ENCODE measurements at regions not wholly inside any gene's neighbourhood (a gene's known extent, or its start where the extent isn't known, plus 50 kb on each side); places are given as distances from the start of the nearest gene placed in this dataset.

DNA sequence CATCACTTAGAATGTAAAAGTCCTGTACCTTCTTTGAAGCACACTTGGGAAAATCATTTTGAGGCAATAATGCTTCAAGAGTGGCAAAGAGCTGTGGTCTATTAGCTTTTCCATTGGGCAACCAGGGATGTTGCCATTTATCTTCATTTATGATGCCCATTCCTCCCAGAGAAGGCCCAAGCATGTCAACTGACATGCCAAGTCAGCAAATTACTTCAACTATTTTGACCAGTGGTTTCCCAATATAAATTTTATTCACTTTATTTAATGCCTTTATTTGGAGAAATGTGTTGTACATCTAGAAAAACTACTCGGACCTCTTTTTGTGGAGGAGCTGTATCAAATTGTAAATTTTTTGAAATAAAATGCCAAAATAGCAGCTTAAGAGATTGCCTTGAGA, 164.1 kb upstream of the PCSK2 start:
- no peak overlapping the region for H3K27ac ChIP-seq (ENCODE audit: low read length)
- ATAC-seq (ENCODE audit: insufficient read depth, low read depth) (no peak), DNase-seq (no peak)
- H3K36me3 ChIP-seq (ENCODE audit: insufficient read depth, low read length), result no peaks in the 10 kb centered on the region
- no peaks in the 10 kb centered on the region for H3K9me3 ChIP-seq (ENCODE audit: insufficient read depth, low read length, severe bottlenecking)
- no peaks in the 10 kb centered on the region for H3K27me3 ChIP-seq (ENCODE audit: insufficient read depth, low read length, poor library complexity)
- H3K4me1 ChIP-seq (ENCODE audit: insufficient read depth, low read length), result no peaks in the 10 kb centered on the region
- no peaks in the 10 kb centered on the region for H3K79me2 ChIP-seq (ENCODE audit: insufficient read depth, low read length)
- H2AFZ ChIP-seq (ENCODE audit: low read depth, low read length), result no peak overlapping the region
- no peak overlapping the region for H3K4me3 ChIP-seq (ENCODE audit: low read depth in 1 of 2, low read length in 2 of 2)
- H3K9ac ChIP-seq (ENCODE audit: low read depth, low read length), result no peak overlapping the region
- TF ChIP-seq, protein P1, sequence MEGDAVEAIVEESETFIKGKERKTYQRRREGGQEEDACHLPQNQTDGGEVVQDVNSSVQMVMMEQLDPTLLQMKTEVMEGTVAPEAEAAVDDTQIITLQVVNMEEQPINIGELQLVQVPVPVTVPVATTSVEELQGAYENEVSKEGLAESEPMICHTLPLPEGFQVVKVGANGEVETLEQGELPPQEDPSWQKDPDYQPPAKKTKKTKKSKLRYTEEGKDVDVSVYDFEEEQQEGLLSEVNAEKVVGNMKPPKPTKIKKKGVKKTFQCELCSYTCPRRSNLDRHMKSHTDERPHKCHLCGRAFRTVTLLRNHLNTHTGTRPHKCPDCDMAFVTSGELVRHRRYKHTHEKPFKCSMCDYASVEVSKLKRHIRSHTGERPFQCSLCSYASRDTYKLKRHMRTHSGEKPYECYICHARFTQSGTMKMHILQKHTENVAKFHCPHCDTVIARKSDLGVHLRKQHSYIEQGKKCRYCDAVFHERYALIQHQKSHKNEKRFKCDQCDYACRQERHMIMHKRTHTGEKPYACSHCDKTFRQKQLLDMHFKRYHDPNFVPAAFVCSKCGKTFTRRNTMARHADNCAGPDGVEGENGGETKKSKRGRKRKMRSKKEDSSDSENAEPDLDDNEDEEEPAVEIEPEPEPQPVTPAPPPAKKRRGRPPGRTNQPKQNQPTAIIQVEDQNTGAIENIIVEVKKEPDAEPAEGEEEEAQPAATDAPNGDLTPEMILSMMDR (IDR thresholded peaks at IDR 0.05; ENCODE audit: borderline replicate concordance, extremely low read depth, low read length, poor library complexity, severe bottlenecking), result no peak
- no peak for TF ChIP-seq EZH2 (IDR thresholded peaks at IDR 0.05; ENCODE audit: borderline replicate concordance, low read depth, low read length, severe bottlenecking)
- no peaks in the 10 kb centered on the region for H4K20me1 ChIP-seq (ENCODE audit: insufficient read depth, low read length)
- H3K4me2 ChIP-seq (ENCODE audit: insufficient read depth, low read length), result no peak overlapping the region

DNA sequence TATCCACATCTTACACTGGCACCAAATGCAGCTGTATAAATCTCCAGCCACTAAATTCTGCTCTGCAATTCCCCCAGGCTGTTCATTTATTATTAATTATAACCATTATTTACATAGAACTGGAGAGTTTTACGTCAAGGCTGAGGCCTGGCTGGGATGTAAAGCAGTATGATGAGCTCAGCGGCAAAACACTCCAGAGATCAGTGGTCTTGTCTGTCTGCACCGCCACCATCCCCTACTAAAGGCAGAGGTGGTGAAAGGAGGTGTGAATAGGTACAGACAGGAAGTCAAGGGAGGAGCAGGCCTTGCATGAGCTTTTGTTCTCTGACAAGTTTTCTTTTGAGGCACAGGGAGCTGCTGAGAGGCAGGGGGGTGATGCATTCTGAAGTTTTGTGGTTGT, 159.9 kb upstream of the PCSK2 start:
- H3K27ac ChIP-seq (ENCODE audit: low read length), result no peak overlapping the region
- no peak for TF ChIP-seq EZH2 (IDR thresholded peaks at IDR 0.05; ENCODE audit: borderline replicate concordance, low read depth, low read length, severe bottlenecking)
- TF ChIP-seq, protein P1 (IDR thresholded peaks at IDR 0.05; ENCODE audit: borderline replicate concordance, extremely low read depth, low read length, poor library complexity, severe bottlenecking), result no peak
- no peak for ATAC-seq (ENCODE audit: insufficient read depth, low read depth)

DNA sequence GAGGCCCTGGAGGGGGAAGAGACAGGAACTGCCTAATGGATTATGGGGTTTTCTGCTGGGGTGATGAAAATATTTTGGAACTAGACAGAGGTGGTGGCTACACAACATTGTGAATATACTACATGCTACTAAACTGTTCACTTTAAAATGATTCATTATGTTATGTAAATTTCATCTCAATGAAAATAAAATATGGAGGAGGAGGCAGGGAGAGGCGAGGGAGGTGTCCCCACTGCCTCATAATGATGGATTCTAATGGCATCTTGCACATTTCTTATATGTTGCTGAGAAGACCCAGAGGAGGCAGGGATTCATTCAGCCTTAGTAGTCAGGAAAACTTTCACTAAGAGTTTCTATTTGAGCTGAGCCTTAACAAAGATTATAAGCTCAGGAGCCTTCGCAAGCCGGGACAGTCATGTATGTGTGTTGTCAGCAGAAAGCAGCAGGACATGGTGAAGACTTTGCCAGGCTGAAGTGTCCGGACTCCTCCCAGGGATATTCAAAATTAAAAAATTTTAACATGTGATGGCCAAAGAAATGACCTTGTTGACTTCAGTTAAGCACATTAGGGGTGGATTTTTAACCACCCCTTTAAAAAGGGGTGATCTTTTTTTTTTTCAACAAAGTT, 158.6 kb upstream of the PCSK2 start:
- H3K27ac ChIP-seq (ENCODE audit: low read length), result no peak overlapping the region
- H3K9me3 ChIP-seq (ENCODE audit: insufficient read depth, low read length, severe bottlenecking), result no peaks in the 10 kb centered on the region
- DNase-seq (no peak), ATAC-seq (ENCODE audit: insufficient read depth, low read depth) (no peak)
- no peaks in the 10 kb centered on the region for H3K79me2 ChIP-seq (ENCODE audit: insufficient read depth, low read length)
- H3K4me1 ChIP-seq (ENCODE audit: insufficient read depth, low read length), result no peaks in the 10 kb centered on the region
- no peak overlapping the region for H3K9ac ChIP-seq (ENCODE audit: low read depth, low read length)
- TF ChIP-seq, protein P1 (IDR thresholded peaks at IDR 0.05; ENCODE audit: borderline replicate concordance, extremely low read depth, low read length, poor library complexity, severe bottlenecking), result no peak
- TF ChIP-seq EZH2 (IDR thresholded peaks at IDR 0.05; ENCODE audit: borderline replicate concordance, low read depth, low read length, severe bottlenecking), result no peak
- H3K27me3 ChIP-seq (ENCODE audit: insufficient read depth, low read length, poor library complexity), result no peaks in the 10 kb centered on the region
- no peaks in the 10 kb centered on the region for H4K20me1 ChIP-seq (ENCODE audit: insufficient read depth, low read length)
- H3K4me2 ChIP-seq (ENCODE audit: insufficient read depth, low read length), result no peak overlapping the region
- H3K4me3 ChIP-seq (ENCODE audit: low read depth in 1 of 2, low read length in 2 of 2), result no peak overlapping the region
- H2AFZ ChIP-seq (ENCODE audit: low read depth, low read length), result no peak overlapping the region
- no peaks in the 10 kb centered on the region for H3K36me3 ChIP-seq (ENCODE audit: insufficient read depth, low read length)

More for the DNA sequence above, 159.9 kb upstream of the PCSK2 start:
- no peak overlapping the region for H3K4me2 ChIP-seq (ENCODE audit: insufficient read depth, low read length)
- no peaks in the 10 kb centered on the region for H3K27me3 ChIP-seq (ENCODE audit: insufficient read depth, low read length, poor library complexity)
- no peaks in the 10 kb centered on the region for H3K9me3 ChIP-seq (ENCODE audit: insufficient read depth, low read length, severe bottlenecking)
- no peak overlapping the region for H3K9ac ChIP-seq (ENCODE audit: low read depth, low read length)
- H3K4me1 ChIP-seq (ENCODE audit: insufficient read depth, low read length), result no peaks in the 10 kb centered on the region
- no peaks in the 10 kb centered on the region for H4K20me1 ChIP-seq (ENCODE audit: insufficient read depth, low read length)
- no peak overlapping the region for H3K4me3 ChIP-seq (ENCODE audit: low read depth in 1 of 2, low read length in 2 of 2)
- H3K79me2 ChIP-seq (ENCODE audit: insufficient read depth, low read length), result no peaks in the 10 kb centered on the region
- no peak for DNase-seq
- H3K36me3 ChIP-seq (ENCODE audit: insufficient read depth, low read length), result no peaks in the 10 kb centered on the region
- H2AFZ ChIP-seq (ENCODE audit: low read depth, low read length), result no peak overlapping the region

All from DND-41 (cell line).